HG02571 (cell line): ENCODE measurements at regions not wholly inside any gene's neighbourhood (a gene's known extent, or its start where the extent isn't known, plus 50 kb on each side); places are given as distances from the start of the nearest gene placed in this dataset.
"Not testable (repeated sequence)": the region's sequence is repeated elsewhere in the genome, so short reads cannot be mapped to it uniquely, and the experiment has no call there.

Experiments used
- ATAC-seq: cut with Tn5 transposase; IDR thresholded peaks from one replicate; pipeline ENCODE4 v1.9.1; 2021; ENCODE audit warnings: mild to moderate bottlenecking, moderate library complexity; ENCODE audit not compliant: unreplicated experiment

DNA sequence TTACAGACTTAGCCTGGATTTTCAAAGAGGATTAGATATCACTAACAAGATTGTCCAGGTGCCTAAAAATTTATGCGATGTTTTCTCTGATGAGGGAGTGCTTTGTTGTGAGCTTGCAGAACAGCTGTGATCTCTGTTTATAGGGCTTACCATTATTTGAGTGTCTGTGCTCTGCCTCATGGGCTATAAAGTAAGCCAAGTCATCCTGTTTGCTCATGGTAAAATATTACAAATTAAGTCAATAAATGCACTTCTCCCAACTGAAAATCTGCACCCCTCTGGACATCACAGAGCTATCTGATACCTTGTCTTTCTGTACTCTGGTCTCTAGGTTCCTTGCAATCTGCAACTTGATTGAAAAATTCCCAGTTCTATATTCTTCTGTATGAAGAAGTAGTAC, 293.4 kb upstream of the ACTBL2 start:
- ATAC-seq: no peak

DNA sequence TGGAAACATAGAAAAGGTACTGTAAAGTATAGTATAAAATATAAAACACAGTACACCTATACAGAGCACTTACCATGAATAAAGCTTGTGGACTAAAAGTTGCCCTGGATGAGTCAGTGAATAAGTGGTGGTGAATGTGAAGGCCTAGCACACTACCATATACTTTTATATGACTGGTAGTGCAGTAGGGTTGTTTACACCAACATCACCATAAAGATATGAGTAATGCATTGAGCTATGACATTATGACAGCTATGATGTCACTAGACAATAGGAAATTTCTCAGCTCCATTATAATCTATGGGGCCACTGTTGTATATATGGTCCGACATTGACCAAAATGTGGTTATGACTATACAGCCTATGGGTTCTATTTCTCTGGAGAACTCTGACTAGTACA, 291.8 kb upstream of the ACTBL2 start:
- ATAC-seq: no peak

DNA sequence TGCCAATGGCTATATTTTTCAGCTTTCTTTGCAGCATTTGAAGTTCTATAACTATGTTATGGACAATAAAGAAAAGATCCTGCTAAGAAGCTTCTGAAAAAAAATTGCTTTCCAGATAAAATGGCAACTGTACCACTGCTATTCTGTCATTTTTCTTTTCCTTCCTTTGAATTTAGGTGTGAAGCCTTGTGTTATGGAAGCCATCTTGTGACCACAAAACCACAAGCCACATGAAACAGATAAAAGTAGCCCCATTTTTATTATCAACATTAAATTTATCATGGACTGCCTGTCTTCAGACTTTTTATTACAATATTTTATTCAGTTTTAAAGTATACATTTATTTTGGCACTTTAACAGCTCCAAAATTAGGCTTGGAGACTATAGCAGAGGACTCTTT, 289.9 kb upstream of the ACTBL2 start:
- no peak for ATAC-seq

DNA sequence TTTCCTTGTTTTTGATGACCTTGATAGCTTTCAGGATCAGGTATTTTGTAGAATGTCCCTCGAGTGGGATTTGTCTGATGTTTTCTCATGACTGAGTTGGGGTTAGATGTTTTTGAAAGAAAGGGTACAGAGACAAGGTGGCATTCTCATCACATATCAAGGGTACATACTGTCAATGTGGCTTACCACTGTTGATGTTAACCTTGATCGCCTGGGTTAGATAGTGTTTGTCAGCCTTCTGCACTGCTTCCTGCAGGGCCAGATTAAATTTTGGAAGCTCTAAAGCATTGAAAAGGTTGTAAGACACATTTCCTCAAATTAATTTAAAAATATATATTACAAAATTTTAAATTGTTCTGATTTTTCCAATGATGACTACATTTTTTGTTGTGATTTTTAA, 287.4 kb upstream of the ACTBL2 start:
- no peak for ATAC-seq

DNA sequence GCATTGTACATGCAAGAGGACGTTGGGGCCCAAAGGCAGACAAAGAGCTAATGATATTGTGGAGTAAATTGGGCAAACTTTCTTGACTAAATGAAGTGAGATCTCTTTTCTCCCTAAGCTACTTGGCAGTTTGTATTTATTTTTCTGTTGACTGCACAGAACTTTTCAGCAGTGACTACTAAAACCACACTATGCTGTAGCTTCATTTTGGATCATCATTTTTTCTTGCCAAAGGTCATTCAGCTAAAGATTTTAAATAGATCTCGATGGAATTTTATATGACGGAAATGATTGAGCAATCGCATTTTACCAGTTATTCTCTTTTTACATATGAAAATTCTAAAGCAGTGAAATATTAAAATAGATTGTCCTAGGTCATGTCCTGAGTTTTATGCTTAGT, 286.1 kb upstream of the ACTBL2 start:
- ATAC-seq: no peak

DNA sequence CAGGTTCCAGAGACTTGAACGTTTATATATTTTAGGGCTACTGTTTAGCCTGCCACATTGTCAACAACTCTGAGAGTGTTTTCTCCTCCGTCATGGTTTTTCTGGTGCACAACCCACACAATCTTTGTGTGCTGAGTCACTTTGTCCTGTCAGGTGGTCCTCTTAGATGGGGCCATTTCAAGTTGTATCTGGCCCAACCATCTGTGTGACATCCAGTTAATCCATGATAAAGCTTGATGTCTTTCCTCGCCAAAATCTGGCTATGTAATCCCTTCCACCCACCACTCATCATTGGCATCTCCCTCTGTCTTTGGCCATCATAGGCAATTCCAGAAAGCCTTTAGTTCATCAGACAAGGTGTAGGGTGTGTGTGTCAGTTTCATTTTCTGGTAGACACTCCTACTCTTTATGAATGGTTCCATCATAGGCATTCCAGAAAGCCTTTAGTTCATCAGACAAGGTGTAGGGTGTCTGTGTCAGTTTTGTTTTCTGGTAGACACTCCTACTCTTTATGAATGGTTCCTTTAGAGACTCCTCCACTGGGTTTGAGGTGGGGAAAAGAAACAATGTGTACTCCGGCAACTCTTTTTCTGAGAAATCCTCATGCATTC, 282.0 kb upstream of the ACTBL2 start:
- no peak for ATAC-seq

DNA sequence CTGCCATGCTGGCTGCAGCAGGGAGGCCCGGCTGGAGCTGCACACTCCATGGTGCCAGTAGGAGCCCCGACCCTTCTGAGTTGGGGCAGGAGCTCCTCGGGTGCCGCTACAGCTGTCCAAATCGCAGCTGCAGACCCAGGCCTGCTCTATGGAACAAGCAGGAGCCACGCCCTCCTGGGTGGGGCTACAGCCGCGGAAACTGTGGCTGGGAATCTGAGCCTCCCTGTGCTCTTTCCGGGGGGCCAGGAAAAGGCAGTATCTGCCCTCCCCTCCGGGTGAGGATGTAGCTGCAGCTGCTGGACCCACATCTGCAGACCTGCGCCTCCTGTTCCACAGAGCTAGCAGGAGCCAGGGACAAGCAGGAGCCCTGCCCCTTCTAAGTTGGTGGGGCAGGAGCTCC, 278.9 kb upstream of the ACTBL2 start:
- ATAC-seq: no peak

DNA sequence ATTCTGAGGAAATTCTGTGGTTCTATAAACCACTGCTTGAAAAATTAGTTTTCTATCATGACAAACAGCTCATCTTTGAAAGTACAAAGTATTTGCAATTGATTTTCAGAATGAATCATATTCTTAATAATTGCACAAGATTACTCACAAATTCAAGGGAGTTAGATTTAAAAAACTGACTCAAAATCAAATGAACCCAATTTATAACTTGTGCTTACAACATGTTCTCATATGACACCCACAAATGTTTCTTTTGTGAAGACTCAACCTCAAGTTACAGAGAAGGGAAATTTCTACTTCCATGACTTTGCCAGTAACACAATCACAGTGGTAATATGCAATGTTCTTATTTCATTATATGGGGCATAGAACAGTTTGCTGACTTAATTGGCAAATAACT, 272.0 kb upstream of the ACTBL2 start:
- no peak for ATAC-seq

DNA sequence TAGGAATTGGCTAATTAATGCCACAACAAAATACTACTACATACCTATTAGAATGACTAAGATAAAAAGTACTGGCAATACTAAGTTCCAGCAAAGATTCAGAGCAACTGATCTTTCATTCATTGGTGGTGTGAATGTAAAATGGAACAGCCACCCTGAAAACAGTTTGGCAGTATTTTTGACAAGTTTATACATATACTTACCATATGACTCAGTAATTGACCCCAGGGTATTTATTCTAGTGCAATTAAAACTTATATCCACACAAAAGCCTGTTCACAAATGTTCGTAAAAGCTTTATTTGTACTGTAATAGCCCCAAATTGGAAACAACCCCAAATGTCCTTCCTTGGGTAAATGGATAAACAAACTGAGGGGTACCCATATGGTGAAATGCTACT, 270.8 kb upstream of the ACTBL2 start:
- ATAC-seq: no peak

DNA sequence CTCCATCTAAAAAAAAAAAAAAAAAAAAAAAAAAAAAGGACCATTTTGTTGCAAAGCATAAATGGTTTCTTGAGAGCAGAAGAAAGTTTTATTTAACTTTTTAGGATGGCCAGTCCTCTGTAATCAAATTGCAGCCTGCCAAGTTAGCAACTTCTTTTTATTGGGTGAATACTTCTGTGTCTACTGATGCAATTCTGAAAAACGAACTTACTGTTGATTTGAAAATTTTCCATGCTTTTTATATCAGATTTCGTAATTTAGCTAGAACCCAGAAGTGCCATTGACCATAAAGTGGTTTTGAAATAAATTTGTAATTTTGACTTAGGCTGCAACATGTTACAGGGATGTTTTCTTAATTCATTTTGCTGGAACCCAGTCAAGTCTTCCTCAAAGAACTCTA, 269.1 kb upstream of the ACTBL2 start:
- ATAC-seq: no peak

DNA sequence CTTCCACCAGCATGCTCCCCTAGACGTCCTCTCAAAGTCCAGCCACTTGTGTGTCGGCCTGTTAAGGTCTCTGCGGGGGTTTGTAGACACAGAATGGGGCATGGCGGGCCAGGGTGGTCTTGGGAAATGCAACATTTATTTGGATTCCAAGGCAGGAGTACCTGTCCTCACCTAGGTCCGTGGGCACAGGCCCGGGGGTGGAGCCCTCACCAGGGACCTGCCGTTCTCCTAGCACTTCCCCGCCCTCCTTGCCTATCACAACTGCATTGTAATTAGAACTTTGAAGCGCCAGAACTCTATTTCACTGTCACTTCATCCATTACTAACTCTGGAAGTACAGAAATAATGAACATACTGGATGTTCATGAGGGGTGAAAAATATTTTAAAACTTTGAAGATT, 268.3 kb upstream of the ACTBL2 start:
- ATAC-seq: no peak

DNA sequence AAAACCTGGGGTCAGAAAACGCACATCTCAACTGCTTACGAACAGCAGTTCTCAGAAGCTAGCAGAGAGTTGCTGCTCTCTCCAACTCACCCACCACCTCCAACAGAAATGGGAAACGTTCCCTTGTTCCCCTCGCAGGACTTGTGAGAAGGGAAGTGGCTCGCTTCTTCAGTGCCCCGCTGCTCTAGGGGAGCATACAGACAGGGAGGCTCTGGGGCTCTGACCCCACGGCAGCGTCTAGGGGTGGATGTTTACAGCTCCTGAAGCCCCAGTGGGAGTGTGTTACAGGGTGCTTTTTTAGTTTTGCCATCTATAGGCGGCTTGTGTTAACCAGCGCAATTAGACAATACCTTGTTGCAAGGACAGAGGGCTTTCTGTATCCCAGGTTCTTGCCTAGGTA, 267.7 kb upstream of the ACTBL2 start:
- ATAC-seq: no peak

DNA sequence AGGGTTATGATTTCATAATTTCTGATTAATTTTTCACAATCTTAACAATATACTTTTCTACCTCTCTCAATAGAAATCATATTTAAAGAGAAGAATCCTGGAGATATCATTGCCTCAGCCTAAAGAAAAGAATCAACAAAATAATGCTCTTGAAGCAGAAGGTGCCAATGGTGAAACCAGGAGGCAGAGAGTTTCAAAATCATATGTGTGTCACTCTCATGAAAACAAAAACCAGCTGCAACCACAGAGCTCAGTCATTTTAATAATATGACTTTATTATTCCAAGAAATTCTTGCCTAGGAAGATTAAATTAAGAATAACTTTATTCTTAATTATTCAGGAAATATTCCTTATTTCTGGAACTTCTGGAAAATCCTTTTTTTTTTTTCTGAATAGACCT, 266.8 kb upstream of the ACTBL2 start:
- ATAC-seq: no peak

DNA sequence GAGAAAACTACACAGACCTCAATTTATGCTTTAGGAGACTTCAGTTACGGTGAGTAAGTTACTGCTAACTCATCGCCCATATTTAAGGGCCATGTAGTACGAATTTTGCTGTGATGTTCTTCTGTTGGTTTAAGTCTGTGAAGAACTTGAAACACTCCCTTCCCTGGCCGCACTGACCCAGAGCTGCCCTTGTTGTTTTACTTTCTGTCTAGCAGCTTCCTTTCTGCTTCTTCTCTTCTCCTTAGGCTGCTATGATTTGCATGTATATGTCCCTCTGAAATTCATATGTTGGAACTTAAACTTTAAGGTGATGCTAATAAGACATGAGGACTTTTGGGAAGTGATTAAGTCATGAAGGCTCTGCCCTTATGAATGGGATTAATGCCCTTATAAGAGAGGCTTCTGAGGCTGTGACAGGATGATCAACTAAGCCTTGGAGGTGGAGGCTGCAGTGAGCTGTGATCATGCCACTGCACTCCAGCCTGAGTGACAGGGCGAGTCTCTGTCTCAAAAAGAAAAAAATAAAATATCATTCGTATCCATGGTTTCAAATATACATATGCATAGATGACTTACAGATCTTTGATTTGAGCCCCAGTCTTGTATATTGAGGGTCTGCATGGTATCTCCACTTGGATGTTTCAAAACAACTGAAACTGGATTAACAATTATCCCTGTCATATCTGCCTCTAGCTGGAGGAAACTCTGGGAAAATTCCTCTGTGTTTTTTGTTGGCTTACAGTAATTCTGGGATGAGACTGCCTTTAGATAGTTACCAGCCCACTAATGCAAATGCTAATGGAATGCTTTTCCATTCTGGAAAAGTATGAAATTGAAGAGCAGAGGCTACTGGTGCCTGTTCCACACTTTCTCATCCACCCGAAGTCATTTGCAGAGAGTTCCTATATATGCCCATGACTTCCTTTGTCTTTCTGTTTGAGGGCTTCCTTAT, 263.4 kb upstream of the ACTBL2 start:
- no peak for ATAC-seq

DNA sequence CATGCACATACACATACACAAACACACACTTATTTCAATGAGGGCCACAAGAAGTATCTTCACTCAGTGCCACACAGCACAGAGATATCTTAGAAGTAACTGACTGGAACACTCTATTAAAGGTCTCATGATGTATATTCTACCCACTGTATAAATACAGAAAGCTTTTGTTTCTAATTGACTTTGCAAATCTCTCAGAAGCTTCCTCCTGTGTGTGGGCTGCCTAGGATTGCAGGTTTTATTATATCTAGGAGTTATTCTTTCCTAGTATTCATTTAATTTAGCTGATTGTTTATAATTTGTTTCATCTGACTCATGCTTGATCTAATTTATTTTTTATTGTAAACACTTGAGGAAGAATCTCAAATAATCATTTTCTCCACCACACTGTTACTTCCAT, 262.4 kb upstream of the ACTBL2 start:
- ATAC-seq: no peak

DNA sequence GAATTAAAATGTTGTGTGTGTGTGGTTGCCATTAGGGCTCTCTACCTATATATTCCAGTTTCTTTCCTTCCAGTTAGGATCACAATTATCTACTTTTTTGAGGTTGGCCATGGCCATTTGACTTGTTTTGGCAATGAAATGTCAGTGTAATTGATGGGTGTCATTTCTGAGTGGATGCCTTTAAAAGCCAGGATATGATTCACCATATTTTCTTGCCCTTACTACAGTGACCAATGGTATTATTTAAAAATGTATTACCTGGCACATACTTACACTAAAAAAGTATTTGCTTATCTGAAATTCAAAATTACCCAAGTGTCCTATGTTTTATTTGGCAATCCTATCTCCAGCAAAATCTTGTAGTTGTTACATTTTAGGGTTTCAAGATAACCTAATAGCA, 258.7 kb upstream of the ACTBL2 start:
- no peak for ATAC-seq

DNA sequence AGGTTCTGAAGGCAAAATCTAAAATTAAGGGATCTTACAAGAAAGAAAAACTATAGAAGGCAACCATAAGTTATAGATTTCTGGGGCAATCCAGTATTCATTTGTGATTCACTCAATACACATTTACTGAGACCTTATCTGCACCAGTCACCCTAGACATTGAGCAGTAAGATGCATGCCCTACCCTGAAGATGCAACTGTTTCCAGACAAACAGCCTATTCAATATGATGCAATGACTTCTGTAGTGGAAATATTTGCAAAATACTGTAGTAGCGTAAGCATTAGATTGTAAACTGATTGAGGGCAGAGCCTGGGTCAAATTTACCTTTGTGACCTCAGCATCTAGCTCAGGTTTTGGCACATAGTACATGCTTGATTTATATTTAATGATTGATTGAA, 256.2 kb upstream of the ACTBL2 start:
- ATAC-seq: no peak

DNA sequence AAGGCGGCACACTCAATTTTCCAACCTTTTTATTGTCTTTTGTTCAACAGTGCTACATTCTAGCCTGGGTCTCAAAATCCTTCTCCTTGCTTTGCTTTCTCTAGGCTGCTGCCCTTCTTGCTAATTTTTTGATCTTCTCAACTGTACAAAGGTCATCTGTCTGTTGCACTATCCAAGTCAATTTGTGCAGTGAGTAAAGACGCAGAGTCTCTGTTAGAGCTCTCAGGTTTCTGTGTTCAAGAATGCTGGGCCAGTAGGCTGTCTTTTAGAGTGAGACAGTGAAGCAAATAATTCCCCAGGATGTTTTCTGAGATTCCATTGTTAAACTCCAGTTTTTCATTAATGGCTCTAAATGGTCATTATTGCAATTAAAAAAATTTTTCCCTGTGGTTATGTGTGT, 255.7 kb upstream of the ACTBL2 start:
- ATAC-seq: no peak

DNA sequence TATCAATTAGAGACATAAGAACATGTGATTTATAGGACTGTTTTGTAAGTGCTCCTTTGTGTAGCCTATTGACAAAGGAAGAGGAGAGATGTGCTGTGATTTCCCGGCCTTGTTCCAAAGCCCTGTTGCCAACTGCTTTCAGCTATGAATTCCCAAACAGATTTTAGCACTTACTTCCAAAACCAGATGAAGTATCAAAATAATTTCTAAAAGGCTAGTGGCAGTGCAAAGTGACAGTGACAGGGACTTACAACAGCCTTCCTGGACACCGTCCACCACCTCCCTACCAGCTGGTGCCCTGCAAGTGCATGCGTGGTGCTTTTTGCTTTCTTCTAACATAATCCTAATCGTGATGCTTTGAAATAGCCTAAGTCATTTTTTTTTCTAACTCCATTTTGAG, 254.1 kb upstream of the ACTBL2 start:
- ATAC-seq: no peak

DNA sequence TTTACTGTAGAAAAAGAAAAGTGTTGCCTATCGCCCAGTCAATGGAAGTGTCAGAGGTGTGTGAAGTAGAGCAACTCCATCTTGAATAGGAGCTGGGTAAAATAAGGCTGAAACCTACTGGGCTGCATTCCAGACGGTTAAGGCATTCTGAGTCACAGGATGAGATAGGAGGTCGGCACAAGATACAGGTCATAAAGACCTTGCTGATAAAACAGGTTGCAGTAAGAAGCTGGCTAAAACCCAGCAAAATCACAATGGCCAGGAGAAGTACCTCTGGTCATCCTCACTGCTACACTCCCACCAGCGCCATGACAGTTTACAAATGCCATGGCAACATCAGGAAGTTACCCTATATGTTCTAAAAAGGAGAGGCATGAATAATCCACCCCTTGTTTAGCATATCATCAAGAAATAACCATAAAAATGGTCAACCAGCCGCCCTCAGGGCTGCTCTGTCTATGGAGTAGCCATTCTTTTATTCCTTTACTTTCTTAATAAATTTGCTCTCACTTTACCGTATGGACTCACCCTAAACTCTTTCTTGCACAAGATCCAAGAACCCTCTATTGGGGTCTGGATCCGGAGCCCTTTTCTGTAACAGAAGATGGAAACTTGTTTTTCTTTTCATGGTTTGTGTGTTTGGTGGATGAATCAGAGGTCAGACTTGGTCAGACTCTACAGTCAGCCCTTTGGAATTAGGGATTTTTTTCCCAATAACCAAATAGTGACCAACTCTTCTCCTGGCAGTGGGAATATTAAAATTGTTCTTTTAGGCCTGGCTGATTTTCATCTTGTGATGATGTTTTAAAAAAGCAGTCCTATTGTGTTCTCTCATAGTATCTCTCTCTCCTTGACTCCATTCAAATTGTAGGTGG, 252.9 kb upstream of the ACTBL2 start:
- not testable (repeated sequence) for ATAC-seq

DNA sequence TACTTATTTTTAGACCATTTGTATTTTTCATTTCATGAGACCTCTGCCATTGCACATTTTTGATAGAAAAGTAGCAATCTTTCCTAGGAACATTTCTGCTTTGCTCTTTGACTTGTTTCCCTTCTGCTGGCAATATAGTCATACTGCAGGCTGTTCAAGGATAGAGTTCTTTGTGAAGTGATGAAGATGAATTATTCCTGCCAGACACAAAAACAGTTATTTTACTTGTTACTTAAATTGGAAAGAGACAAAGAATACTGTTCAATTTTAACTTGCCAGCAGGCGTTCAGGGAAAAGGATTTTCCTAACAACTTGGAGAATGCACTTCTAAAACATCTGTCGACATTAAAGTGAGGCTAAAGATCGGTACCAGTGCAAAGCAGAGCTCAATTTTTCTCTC, 251.7 kb upstream of the ACTBL2 start:
- no peak for ATAC-seq

DNA sequence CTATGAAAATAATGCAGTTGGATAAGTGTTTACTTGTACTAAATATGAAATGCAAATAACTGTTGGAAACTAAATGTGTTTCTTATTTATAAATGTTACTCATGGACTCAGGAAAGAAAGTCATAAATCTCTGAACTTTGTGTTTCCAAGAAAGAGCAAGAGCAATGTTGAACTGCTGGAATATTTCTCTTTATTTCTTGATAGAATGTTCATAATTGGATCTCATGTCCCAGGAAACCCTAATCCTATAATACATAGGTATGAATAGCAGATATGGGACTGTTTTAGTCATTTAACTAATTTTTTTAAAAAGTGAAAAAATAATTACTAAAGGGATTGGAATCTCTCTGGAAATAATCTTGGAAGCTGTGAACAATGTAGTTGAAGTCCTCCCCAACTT, 245.0 kb upstream of the ACTBL2 start:
- no peak for ATAC-seq
